Fibroblast of mammary gland (primary cell): ENCODE measurements at regions not wholly inside any gene's neighbourhood (a gene's known extent, or its start where the extent isn't known, plus 50 kb on each side); places are given as distances from the start of the nearest gene placed in this dataset.
"Not testable (repeated sequence)": the region's sequence is repeated elsewhere in the genome, so short reads cannot be mapped to it uniquely, and the experiment has no call there.

Experiments used
- DNase-seq: peaks from one replicate; pipeline ENCODE4 v3.0.0-alpha.2; 2010; ENCODE audit warnings: low read depth
- H3K4me3 ChIP-seq: 2 replicates; pipeline ENCODE4 v1.5.1; 2011; ENCODE audit warnings: low read depth, mild to moderate bottlenecking, low read length, moderate library complexity; ENCODE audit not compliant: control insufficient read depth
- TF ChIP-seq, protein P1 (sequence below): conservative IDR thresholded peaks from 2 replicates; pipeline ENCODE4 v1.5.1; 2011; ENCODE audit warnings: low read depth, low read length, inconsistent platforms; ENCODE audit not compliant: control insufficient read depth, insufficient read depth

DNA sequence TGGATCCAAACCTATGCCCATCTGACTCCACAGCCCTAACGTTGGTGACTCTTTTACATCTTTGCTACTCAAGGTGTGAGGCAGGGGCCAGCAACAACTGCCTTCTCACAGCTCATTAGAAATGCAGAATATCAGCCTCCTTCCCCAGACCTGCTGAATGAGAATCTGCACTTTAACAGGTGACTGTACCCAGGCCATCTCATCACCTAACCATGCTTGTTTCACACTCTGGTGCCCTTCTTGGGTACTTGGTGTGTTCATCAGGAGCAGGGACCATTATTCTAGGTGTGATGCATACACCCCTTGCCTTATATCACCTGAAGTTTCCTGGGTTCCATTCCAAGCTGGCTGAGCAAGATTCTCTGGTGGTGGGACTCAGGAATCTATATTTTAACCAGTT, 196.3 kb upstream of the LMCD1 start:
- H3K4me3 ChIP-seq = no peak overlapping the region
- no peak for DNase-seq
- TF ChIP-seq, protein P1, sequence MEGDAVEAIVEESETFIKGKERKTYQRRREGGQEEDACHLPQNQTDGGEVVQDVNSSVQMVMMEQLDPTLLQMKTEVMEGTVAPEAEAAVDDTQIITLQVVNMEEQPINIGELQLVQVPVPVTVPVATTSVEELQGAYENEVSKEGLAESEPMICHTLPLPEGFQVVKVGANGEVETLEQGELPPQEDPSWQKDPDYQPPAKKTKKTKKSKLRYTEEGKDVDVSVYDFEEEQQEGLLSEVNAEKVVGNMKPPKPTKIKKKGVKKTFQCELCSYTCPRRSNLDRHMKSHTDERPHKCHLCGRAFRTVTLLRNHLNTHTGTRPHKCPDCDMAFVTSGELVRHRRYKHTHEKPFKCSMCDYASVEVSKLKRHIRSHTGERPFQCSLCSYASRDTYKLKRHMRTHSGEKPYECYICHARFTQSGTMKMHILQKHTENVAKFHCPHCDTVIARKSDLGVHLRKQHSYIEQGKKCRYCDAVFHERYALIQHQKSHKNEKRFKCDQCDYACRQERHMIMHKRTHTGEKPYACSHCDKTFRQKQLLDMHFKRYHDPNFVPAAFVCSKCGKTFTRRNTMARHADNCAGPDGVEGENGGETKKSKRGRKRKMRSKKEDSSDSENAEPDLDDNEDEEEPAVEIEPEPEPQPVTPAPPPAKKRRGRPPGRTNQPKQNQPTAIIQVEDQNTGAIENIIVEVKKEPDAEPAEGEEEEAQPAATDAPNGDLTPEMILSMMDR = no peak

GRCh38 chr3:8307545-8308110, 194.0 kb upstream of the LMCD1 start:
- DNase-seq = no peak
- TF ChIP-seq, protein P1 = no peak
- no peak overlapping the region for H3K4me3 ChIP-seq

DNA sequence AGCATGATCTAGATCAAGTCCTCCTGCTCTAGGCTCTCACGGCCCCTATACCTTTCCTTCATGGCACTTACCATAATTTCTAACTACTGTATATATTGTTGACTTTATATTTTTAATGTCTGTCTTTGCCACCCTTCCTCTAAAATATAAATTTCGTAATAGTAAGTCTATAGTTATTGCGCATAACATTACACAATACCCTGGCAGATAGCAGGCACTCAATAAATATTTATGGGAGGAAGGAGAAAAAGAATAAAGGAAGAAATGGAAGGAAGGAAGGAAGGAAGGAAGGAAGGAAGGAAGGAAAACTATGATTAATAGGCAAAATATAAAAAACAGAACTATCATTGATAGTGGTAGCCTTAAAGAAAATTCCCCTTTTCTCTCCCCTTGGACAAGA, 190.3 kb upstream of the LMCD1 start:
- DNase-seq = no peak
- TF ChIP-seq, protein P1 = no peak
- H3K4me3 ChIP-seq = no peak overlapping the region

GRCh38 chr3:8312685-8313084, 188.9 kb upstream of the LMCD1 start:
- no peak for DNase-seq
- no peak overlapping the region for H3K4me3 ChIP-seq
- TF ChIP-seq, protein P1 = no peak

GRCh38 chr3:8313560-8314267, 187.9 kb upstream of the LMCD1 start:
- TF ChIP-seq, protein P1 = no peak
- no peak for DNase-seq
- H3K4me3 ChIP-seq = no peak overlapping the region

GRCh38 chr3:8315526-8315925, 186.1 kb upstream of the LMCD1 start:
- not testable (repeated sequence) for DNase-seq

GRCh38 chr3:8317661-8318649, 183.7 kb upstream of the LMCD1 start:
- TF ChIP-seq, protein P1 = no peak
- DNase-seq = peak; percentile 55

More at GRCh38 chr3:8315526-8315925, 186.1 kb upstream of the LMCD1 start:
- not testable (repeated sequence) for H3K4me3 ChIP-seq

More at GRCh38 chr3:8317661-8318649, 183.7 kb upstream of the LMCD1 start:
- H3K4me3 ChIP-seq = no peak overlapping the region
